ENCODE measurements at regions not wholly inside any gene's neighbourhood (a gene's known extent, or its start where the extent isn't known, plus 50 kb on each side); places are given as distances from the start of the nearest gene placed in this dataset.
"Not testable (repeated sequence)": the region's sequence is repeated elsewhere in the genome, so short reads cannot be mapped to it uniquely, and the experiment has no call there.

DNA sequence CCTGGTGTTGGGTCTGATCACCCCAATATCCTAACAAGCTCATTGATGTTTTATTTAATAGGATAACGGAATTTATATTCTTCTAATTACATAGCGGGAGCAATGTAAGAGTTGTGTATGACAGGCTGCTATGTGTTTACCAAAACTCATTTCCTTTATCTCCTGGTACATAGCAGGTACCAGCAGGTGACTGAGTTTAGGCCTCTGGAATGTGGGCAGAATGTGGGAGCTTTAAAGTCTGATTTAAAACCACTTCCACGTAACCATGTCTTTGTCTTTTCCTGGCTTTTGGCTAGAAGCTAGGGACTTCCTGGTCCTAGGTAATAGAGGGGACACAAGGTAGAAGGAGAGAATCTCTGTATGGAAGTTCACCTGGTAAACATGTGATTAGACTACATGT, 504.6 kb upstream of the SYNCRIP start:
- no peak for TF ChIP-seq CTCF (IDR thresholded peaks at IDR 0.05; ENCODE audit: unreplicated experiment in 3 of 3)
- no peaks in the 10 kb centered on the region for H3K27me3 Mint-ChIP-seq (ENCODE audit: low read depth)
- H3K9me3 Mint-ChIP-seq = peaks cover 2% of the 10 kb centered on the region

DNA sequence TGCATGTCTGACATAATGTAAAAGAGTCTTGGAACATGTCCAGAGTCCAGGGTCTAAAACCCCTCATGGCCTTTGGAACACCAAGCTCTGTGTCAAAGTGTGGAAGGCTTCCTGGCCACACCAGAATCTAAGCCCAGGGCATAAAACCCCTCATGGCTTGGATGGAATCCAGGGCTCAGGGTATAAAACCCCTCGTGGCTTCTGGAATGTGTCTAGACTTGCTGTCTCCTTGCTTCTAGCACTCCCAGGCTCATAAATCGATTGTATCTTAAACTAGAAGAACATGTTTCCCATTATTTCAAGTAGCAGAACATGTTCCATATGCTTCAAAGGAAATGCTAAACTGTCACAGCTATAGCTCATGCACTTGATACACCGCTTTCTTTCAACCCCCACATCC, 504.1 kb upstream of the SYNCRIP start:
- H3K27me3 Mint-ChIP-seq (ENCODE audit: low read depth); H3K36me3 Mint-ChIP-seq (ENCODE audit: low read depth); H3K4me1 Mint-ChIP-seq; H3K9me3 Mint-ChIP-seq; H3K4me3 Mint-ChIP-seq: not testable (repeated sequence)
- peak overlapping the region in 1 of 3 experiments; percentile 69 for H3K27ac Mint-ChIP-seq

More for the DNA sequence above, 504.6 kb upstream of the SYNCRIP start:
- no peaks in the 10 kb centered on the region for H3K36me3 Mint-ChIP-seq (ENCODE audit: low read depth)
- peak overlapping the region in 1 of 3 experiments; percentile 69 for H3K27ac Mint-ChIP-seq
- no peak overlapping the region for H3K4me3 Mint-ChIP-seq
- H3K4me1 Mint-ChIP-seq = no peaks in the 10 kb centered on the region

- H3K4me3 Mint-ChIP-seq = no peak overlapping the region
- H3K4me1 Mint-ChIP-seq = no peaks in the 10 kb centered on the region
- H3K36me3 Mint-ChIP-seq (ENCODE audit: low read depth) = no peaks in the 10 kb centered on the region
- H3K27ac Mint-ChIP-seq = no peak overlapping the region
- no peaks in the 10 kb centered on the region for H3K27me3 Mint-ChIP-seq (ENCODE audit: low read depth)
- peaks cover 3% of the 10 kb centered on the region for H3K9me3 Mint-ChIP-seq
- no peak for TF ChIP-seq CTCF (IDR thresholded peaks at IDR 0.05; ENCODE audit: unreplicated experiment in 3 of 3)
Measured at GRCh38 chr6:86142326-86142725, 499.6 kb upstream of the SYNCRIP start.

- Mint-ChIP-seq H3K4me1 (no peaks in the 10 kb centered on the region), H3K36me3 (ENCODE audit: low read depth) (no peaks in the 10 kb centered on the region), H3K27ac (no peak overlapping the region), H3K27me3 (ENCODE audit: low read depth) (peaks cover 3% of the 10 kb centered on the region), H3K9me3 (peaks cover 20% of the 10 kb centered on the region), H3K4me3 (no peak overlapping the region)
- no peak for TF ChIP-seq CTCF (IDR thresholded peaks at IDR 0.05; ENCODE audit: unreplicated experiment in 3 of 3)
Measured at GRCh38 chr6:86128130-86128814, 485.6 kb upstream of the SYNCRIP start.

DNA sequence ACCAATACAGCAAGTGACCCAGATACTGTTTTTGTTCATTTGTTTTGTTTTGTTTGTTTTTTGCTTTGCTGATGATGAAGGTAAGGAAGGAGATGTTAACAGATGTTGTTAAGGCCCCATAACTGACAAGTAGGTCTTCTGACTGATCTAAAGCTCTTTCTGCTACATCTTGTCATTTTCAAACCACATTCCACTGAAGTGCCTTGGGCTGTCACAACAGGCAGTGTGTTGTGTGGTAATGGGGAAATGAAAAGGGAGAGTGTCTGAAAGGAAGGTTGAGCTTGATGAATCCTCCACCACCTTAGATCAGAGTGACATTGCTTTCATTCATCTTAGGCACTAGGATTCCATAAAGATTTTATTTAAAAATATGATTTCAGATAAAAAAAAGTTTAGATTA, 479.4 kb upstream of the SYNCRIP start:
- no peaks in the 10 kb centered on the region for H3K4me1 Mint-ChIP-seq
- TF ChIP-seq CTCF (IDR thresholded peaks at IDR 0.05; ENCODE audit: unreplicated experiment in 3 of 3) = no peak
- H3K4me3 Mint-ChIP-seq = no peak overlapping the region
- H3K9me3 Mint-ChIP-seq = no peaks in the 10 kb centered on the region
- no peaks in the 10 kb centered on the region for H3K27me3 Mint-ChIP-seq (ENCODE audit: low read depth)
- H3K27ac Mint-ChIP-seq = no peak overlapping the region
- H3K36me3 Mint-ChIP-seq (ENCODE audit: low read depth) = no peaks in the 10 kb centered on the region

DNA sequence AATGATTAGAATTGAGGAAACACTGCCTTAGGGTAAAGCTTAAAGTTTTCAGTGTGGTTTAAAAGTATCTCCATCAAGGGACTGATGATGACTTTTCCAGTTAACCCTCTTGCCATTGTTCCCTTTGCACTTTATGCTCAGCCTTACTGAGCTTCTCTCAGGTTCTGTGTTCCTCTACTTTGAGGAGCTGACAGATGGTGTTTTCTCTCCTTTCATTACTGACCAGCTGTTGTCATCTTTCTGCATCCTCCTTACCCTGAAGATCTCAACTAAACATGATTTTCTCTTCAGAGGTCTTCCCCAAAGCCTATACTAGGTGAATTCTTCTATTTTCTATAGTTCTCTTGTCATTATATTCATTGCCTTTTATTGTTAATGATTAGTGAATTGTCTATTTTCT, 475.6 kb upstream of the SYNCRIP start:
- H3K9me3 Mint-ChIP-seq = no peaks in the 10 kb centered on the region

More for the DNA sequence above, 475.6 kb upstream of the SYNCRIP start:
- Mint-ChIP-seq H3K36me3 (ENCODE audit: low read depth) (no peaks in the 10 kb centered on the region), H3K27ac (no peak overlapping the region), H3K4me3 (no peak overlapping the region), H3K4me1 (no peaks in the 10 kb centered on the region), H3K27me3 (ENCODE audit: low read depth) (no peaks in the 10 kb centered on the region)
- TF ChIP-seq CTCF (IDR thresholded peaks at IDR 0.05; ENCODE audit: unreplicated experiment in 3 of 3) = no peak

All from nephron (organoid).